Right hindlimb (tissue), 1 donor: ENCODE measurements at regions not wholly inside any gene's neighbourhood (a gene's known extent, or its start where the extent isn't known, plus 50 kb on each side); places are given as distances from the start of the nearest gene placed in this dataset.
"Not testable (repeated sequence)": the region's sequence is repeated elsewhere in the genome, so short reads cannot be mapped to it uniquely, and the experiment has no call there.

Experiments used
- DNase-seq: peaks from one replicate; pipeline ENCODE4 v3.0.0-alpha.2; 2018

DNA sequence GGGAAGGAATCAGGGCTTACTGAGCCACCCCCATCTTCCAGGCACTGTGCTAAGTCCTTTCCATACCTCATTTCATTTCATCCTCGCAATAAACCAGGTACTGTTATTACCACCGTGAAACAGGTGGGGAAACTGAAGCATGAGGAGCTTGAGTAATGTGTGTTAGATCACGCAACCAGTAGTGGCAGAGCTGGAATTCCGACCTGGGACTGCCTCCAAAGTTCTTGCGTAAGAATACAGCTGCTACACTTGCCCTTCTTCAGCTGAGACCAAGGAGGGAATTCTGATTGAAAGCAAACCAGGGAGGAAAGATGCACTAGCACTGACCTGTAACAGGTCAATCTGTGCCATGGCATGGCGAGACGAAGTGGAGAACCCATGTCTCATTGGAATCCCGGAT is 113.4 kb upstream of the MSX2 start:
- DNase-seq, result peak; percentile 30

DNA sequence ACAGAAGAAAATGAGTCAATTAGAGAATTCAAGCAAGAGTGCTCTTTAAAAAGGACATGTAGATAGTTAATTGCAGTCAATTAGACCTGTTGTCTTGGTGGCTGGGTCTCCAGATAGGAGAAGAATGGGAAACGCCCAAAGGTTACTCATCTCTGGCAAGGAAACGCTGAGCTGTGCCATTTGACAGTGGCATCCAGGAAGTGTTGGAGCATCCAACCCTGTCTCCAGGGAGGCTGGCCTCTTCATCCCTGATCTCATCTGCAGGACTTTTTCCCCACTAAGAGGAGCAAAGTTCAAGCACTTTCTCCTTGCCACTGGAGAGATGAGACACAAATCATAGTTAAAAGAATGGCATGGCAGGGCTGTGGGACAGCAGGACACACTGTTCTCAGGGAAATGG is 111.7 kb upstream of the MSX2 start:
- no peak for DNase-seq

DNA sequence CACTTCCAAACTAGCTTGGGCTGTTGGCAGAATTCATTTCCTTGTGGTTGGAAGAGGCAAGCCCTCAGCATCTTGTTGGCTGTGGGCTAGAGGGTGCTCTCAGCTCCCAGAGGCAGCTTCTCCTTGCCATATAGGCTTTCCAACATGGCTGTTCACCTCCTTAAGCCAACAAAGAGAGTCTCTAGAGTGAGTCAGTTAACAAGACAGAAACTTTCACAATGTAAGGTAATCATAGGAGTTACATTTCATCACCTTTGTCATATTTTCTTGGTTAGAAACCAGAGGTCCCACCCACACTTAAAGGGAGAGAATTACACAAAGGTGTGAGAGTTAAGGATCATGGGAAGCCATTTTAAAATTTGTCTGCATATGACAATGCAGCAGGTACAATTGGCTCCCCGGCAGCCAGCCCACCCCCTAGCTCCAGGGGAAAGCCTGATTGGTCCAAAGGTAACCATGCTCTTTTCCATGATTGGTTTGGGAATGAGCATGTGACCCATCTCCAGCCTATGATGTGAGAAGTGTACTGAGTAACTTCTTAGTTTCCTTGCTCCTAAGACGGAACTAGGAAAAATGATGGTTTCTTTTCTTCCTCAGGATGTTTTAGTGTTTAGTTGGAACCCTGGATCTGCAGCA is 109.8 kb upstream of the MSX2 start:
- DNase-seq, result no peak

DNA sequence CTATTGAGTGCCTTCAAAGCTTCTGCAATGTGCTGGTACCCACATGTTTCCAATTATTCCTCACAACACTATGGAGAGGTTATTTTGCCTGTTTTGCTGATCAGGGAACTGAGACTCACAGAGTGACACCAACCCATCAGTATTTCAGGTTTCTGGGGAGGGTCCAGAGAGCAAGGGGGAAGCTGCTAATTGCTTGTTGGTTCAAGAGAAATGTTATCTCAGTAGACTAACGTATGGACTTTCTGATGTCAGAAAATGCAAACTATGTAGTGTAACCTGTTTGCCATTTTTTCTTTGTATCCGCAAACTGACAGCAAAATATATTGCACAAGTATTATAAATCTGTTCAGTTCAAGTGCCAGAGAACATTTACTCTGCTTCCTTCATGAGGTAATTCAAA is 108.3 kb upstream of the MSX2 start:
- no peak for DNase-seq

DNA sequence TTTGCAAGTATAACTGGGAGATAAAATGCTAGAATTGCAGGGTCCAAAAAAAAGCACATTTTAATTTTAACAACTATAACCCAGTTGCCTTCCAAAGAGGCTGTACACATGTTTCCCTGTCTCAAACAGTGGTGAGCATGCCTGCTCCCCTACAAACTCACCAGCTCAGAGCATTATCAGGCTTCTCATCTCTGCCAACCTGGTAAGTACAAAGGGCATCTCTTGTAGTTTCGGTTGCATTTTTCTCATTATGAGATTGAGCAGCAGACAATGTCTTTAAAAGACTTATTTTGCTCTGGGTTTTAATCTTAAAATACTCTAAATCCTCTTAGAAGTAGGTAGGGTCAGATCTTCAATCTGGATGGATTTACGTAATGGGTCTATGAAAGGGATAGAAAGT is 107.1 kb upstream of the MSX2 start:
- no peak for DNase-seq

DNA sequence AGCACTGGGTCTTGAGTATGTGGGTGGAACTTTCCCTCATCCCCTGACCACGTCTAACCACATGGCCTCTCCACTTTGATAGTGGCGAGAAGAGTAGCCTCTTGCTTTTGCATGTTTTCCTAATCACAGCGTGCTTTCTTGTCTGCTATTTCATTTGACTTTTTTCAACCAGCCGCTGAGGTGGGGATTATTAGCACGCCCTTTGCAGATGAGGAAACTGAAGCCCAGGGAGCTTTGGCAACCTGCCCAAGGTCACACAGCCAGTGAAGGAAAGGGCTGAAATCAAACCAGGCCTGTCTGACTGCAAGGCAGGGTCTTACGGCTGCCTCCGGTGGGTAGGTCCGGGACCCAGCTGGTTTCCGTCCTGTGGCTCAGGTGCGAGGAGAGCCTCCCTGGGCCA is 106.5 kb upstream of the MSX2 start:
- no peak for DNase-seq

DNA sequence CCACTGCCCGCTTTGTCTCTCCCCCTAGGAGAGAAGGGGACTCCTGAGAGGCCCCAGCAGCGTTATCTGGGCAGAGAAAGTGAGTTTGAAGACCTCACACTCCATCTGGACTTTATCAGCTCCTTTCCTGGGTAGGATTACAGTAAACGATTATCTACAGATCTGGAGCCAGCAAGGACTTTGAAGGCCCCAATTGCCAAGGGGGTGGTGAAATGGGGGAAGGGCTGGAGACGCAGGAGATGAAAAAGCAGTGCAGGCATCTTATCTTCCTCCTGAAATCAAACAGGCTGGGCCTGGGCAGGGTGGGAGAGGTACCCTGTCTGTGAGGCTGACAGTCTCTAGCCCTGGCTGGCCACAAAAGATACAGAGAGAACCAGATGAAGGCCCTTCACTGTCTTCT is 105.8 kb upstream of the MSX2 start:
- no peak for DNase-seq

DNA sequence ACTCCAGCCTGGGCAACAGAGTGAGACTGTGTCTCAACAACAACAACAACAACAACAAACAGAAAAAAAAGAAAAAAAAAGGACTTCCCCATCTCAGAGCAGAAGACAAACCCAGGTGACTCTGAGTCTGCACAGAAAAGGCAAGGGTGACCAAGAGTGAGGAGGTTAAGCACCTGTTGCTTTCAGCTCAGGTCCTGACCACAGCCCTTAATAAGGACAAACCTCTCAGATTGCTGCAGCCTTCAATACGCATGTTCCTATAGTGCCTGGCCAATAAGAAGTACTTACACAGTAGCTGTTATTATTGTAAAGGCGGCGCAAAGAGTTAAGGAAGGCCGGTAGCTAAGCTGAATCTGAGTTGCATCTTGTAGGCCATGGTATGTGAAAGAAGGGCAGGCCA is 102.3 kb upstream of the MSX2 start:
- DNase-seq, result no peak

DNA sequence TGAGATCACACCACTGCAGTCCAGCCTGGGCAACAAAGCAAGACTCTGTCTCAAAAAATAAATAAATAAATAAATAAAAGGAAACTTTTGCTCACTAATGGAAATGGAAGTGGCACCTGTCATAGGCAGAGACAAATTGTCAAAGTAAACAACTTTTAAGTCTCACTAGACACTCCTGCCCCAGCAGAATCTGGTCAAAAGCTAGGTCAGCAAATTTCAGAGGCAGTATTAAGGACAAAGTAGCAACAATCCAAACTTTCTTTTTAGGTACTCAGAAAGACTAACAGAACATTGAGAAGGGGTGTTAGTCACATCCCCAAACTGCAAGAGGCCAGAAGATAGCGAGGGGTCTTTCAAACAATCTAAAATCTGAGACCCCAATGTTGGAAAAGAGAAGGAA is 101.4 kb upstream of the MSX2 start:
- no peak for DNase-seq

DNA sequence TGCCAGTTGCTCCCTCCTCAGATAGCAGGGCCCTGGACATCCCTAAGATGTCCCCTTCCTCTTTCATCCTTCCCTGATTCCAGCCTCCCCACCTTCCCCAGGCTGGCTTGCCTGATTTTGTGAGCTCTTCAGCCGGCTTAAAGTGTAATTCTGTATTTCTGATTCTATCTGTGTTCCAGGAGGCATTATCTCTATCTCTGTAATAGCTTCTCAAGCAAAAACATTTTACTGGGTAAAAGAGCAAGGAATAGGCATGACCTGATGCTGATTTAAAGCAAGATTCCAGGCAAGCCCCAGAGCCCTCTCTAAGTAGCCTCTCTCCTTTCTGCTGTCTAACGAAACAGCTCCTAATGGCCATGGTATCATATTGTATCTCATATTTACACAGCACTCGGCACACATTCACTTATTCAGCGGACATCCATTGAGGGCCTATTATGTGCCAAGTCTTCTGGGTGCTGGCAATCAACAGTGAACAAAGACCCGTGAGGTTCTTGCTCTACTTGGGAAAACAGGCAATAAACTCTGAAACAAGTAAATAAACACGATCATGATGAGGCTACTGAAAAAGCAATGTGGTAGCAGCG is 100.9 kb upstream of the MSX2 start:
- no peak for DNase-seq

DNA sequence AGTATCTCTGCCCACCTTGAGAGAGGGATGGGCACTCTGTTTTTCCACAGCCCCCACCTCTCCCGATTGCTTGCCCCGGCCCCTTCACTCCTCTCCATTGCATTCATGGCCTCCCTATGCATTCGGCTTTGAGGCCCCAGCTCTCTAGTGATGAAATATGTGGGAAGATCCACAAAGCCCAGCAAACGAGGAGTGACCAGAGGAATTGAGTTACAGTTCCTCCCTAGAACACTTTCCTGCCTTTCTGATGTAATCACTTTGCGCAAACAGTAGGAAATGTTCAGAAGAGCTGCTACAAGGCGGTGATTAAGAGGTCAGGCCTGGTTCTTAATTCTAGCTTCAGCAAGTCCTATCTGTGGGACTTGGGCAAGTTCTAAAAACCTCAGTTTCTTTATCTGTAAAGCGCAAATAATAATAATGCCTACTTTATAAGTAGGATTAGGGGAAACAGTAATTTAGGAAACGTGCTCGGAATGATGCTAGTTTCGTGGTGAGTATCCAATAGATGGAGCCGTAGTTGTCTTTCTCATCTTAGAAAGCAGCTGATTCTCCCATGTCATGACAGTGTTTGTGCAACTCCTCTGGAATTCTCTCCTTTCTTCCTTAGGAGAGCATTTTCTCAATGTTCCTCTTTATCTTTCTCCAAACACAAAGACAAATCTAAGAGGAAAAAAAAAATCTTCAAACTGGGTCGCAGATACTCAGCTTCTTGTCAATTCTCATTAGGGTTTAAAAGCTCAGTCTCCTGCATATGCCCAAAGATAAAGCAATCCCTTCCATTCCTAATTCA is 99.5 kb upstream of the MSX2 start:
- no peak for DNase-seq

DNA sequence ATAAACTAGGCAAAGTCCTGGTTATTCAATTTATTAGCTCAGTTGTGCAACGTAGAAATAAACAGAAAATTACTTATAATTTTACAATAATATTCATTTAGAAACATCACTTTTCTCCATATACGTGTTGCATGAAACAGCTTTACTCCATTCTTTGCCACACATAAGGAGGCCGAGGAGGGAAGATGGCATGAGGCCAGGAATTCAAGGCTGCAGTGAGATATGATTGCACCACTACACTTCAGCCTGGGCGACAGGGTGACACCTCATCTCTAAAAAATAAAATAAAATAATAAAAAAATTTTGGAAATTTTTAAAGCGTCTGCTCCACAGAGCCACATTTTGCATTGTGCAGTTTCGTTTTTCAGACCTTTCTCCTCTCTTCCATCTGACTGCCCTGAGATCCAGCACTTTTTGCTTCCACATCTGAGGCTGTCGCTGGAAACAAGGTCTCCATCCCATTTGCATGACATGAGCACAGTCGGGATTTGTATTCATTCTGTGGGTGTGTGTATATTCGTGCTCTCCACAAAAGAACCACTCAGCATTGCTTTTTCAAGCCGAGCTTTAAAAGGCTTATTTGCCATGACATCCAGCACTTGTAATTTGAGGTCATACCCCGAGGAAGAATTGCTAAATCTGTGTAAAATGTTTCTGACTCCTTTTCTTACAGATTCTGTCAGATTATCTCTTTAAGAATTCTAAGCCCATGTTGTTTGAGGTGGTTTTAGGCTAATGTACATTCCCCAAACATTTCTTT is 98.6 kb upstream of the MSX2 start:
- no peak for DNase-seq

DNA sequence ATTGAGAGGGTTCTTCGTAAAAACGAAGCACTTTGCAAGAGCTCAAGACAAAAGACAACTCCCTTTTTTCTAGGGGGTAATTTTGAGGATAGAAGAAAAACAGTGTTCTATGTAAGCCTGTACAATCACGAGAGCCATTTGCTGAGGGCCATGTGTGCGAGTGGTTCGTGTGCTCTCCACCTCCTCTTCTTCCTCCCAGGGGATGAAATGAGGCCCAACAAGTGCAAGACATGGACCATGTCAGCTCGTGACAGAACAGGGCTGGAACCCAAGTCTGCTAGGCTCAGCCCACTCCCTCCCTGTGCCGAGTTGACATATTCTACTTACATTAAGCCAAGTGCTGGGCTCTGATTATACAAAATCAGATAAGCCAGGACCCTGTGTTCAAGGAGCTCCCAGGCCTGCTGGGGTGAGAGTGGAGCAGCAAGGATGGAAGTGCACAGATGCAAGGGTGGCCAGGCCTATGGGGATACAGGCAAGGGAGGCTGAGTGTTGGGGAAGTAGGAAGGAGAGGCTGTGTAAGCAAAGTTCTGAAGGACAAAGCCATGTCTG is 97.9 kb upstream of the MSX2 start:
- DNase-seq, result no peak

DNA sequence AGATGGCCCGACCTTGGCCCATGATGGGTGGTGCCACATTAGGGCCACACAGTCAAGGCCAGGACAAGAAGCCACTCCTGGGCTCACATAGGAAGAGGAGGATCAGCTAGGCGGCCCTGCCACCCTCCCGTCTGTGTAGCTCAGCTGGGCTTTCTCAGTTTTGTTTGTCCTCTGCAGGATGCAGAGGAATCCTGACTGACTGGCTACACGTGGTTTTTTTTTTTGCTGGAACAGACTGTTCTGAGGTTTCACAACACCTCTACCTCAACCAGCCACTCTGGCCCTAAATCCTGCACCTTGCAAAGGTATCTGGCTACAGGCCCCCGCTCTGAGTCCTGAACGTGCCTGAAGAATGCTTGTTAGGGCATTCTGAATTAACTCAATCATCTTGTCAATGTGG is 88.3 kb upstream of the MSX2 start:
- DNase-seq, result no peak

DNA sequence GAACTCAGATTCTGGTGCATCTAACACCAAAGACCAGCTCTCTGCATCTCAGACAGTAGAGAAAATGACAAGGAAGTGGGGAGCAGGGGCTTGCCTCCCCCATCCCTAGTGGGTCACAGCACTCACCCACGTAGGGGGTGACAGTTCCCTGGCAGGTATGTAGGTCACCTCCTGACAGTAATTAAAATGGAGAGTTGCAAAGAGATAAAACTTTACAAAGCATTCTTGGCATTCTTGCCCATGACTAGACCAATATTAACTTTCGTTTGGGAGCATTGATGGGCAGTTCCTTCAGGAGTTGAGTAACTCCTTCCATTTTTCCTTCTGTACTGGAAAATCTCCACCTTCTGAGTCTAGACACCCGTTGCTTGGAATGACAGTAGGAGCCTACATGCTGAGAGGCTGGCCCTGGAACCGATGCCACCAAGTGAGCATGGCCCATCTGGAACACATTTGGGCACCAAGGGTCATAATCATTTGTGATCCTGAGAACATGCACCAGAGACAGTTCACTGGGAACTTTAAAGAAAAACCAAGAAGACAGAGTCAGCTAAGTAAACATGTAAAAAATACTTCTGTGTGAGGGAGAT is 81.5 kb upstream of the MSX2 start:
- DNase-seq, result no peak

DNA sequence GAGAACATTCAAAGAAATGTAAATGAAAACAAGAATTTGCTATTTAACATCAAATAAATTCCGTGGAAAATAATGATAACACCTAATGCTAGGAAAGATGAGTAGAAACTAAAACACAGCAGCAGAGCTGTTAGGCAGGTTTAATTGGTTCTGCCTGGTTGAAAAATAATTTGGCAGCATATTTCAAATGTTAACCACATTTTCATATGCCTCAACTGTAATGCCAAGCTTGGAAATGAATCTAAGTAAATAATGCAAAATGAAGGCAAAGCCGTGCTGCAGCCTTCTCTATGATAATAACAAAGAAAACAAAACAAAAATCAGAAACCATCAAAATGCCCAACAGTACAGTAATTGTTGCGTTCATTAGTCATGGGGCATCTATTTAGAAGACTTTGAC is 79.9 kb upstream of the MSX2 start:
- no peak for DNase-seq

DNA sequence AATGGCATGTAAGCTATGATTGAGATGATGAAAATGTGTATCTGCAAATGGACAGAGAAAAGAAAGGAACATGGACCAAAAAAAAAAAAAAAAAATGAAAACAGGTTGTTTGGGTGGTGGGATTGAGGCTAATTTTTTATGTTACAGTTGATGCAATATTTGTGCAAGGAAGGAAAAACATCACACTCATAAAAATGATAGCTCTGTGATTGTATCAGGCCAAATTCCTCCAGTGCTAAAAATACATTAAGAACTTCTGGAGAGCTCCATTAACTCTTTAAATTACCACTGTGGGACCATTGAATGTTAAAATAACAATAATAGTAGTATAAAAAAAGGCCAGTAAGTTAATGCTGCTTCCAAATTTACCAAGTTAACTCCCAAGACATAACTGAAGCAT is 79.5 kb upstream of the MSX2 start:
- DNase-seq, result no peak

DNA sequence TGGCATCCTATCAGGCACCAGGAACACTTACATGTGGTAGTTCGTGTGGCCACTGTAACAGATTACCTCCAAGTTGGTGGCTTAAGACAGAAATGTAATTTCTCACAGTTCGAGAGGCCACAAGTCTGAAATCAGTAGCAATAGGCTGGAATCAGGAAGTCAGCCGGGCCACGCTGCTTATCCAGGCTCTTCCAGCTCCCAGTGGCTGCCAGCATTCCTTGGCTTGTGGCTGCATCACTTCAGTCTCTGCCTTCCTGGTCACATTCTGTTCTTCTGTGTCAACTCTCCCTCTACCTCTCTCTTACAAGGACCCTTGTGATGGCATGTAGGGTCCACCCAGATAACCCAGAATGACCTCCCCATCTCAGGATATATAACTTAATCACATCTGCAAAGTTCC is 78.7 kb upstream of the MSX2 start:
- no peak for DNase-seq

DNA sequence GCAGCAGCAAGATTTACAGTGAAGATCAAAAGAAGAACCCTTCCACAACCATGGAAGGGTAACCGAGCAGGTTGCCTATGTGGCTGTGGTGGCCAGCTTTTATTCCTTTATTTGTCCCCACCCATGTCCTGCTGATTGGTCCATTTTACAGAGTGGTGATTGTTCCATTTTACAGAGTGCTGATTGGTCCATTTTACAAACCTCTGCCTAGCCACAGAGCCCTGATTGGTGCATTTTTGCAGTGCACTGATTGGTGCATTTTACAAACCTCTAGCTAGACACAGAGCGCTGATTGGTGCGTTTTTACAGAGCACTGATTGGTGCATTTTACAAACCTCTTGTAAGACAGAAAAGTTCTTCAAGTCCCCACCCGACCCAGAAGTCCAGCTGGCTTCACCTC is 75.8 kb upstream of the MSX2 start:
- DNase-seq, result not testable (repeated sequence)

DNA sequence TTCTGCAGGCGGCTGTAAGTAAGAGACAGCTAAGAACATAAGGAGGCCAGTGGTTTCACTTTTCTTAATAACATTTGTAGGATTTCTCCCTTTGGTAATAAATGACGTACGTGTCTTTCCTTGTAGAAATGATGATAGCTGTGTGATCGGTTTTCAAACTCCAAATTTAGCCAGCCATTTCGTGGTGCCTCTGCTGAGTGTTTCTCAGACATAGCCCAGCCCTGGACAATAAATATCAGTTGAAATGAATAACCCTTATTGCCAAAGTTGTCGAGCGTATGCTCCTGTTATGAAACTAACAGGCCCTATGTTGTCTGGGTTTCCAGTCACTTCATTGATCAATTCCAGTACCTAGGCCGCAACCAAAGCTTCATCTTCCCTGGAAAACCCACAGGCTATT is 75.0 kb upstream of the MSX2 start:
- no peak for DNase-seq

DNA sequence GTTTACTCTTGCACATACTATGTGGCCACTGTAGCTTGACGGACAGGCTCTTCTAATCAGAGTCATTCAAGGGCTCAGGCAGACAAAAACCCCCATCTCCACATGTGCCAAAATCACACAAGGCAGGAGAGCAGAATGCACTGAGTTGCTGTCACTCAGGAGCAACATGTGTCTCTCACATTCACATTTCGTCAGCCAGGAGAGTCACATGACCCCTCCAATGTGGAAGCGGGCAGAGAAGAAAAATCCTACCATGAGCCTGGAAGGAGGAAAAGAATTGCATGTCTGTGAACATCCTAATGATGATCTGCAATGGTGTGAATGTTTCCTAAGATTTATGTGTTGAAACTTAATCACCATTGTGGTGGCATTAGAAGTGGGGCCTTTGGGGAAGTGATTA is 69.9 kb upstream of the MSX2 start:
- no peak for DNase-seq

DNA sequence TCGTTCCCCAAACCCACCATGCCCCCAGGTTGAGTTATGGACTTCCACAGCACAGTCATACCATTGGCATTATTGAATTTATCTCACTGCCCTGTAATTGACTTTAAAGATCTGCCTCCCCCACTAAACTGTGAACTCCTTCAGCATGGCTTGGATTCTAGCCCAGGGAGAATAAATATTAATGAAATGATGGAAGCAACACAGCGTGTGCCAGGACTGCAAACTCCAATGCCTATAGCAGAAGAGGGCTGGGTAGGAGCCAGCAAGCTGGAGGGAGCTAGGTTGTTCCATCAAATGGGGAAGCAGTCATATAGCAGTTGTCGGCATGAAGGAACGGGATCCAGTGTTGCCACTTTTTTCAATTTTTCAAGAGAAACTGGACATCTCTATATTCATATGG is 69.0 kb upstream of the MSX2 start:
- DNase-seq, result peak; percentile 46
